ENCODE measurements at regions not wholly inside any gene's neighbourhood (a gene's known extent, or its start where the extent isn't known, plus 50 kb on each side); places are given as distances from the start of the nearest gene placed in this dataset.

- 86 to 92% methylated on average over 4 of the region's 4 CpGs for WGBS, 2 donors
- intact Hi-C loops (cut with DNase I): no loop called here
- no peak for TF ChIP-seq CTCF (IDR thresholded peaks at IDR 0.05)
- no peak for TF ChIP-seq POLR2A (IDR thresholded peaks at IDR 0.05)
- TF ChIP-seq EP300 (IDR thresholded peaks at IDR 0.05): no peak
- no peak for TF ChIP-seq POLR2AphosphoS5 (IDR thresholded peaks at IDR 0.05)
- Histone ChIP-seq H3K9me3 (no peaks in the 10 kb centered on the region), H3K4me3 (no peak overlapping the region), H3K4me1 (peaks cover 0 to 6% (median 0%) of the 10 kb centered on the region in 4 donors), H3K27ac (no peak overlapping the region), H3K27me3 (no peaks in the 10 kb centered on the region), H3K36me3 (no peaks in the 10 kb centered on the region)
- no peak for DNase-seq
These were observed 50.8 kb upstream of the TMEM108 start for GRCh38 chr3:132987396-132987795.

- no peaks in the 10 kb centered on the region for H3K36me3 ChIP-seq
- 89 to 90% methylated on average over 1 of the region's 1 CpG for WGBS, 2 donors
- intact Hi-C loops (cut with DNase I): no loop called here
- peaks cover 0 to 6% (median 0%) of the 10 kb centered on the region in 4 donors for H3K4me1 ChIP-seq
- TF ChIP-seq CTCF (IDR thresholded peaks at IDR 0.05) (no peak), POLR2AphosphoS5 (IDR thresholded peaks at IDR 0.05) (no peak), EP300 (IDR thresholded peaks at IDR 0.05) (no peak), POLR2A (IDR thresholded peaks at IDR 0.05) (no peak)
- no peak for DNase-seq
- no peak overlapping the region for H3K27ac ChIP-seq
- H3K9me3 ChIP-seq: peaks cover 0 to 7% (median 0%) of the 10 kb centered on the region in 4 donors
- H3K4me3 ChIP-seq: no peak overlapping the region
- H3K27me3 ChIP-seq: no peaks in the 10 kb centered on the region
These were observed 54.0 kb upstream of the TMEM108 start for GRCh38 chr3:132984181-132984580.

GRCh38 chr3:132983143-132983770, 54.9 kb upstream of the TMEM108 start:
- peaks cover 0 to 6% (median 0%) of the 10 kb centered on the region in 4 donors for H3K4me1 ChIP-seq
- TF ChIP-seq POLR2AphosphoS5 (IDR thresholded peaks at IDR 0.05): no peak
- TF ChIP-seq CTCF (IDR thresholded peaks at IDR 0.05): no peak
- TF ChIP-seq EP300 (IDR thresholded peaks at IDR 0.05): no peak
- no peak for TF ChIP-seq POLR2A (IDR thresholded peaks at IDR 0.05)
- H3K4me3 ChIP-seq: no peak overlapping the region
- H3K27me3 ChIP-seq: no peaks in the 10 kb centered on the region
- intact Hi-C loops (cut with DNase I): no loop called here
- peaks cover 0 to 7% (median 0%) of the 10 kb centered on the region in 4 donors for H3K9me3 ChIP-seq
- no peak overlapping the region for H3K27ac ChIP-seq
- no peaks in the 10 kb centered on the region for H3K36me3 ChIP-seq
- DNase-seq: no peak
- whole genome bisulfite sequencing, 2 donors: 64 to 67% methylated on average over 1 of the region's 1 CpG

GRCh38 chr3:132981719-132982118, 56.5 kb upstream of the TMEM108 start:
- no peaks in the 10 kb centered on the region for H3K36me3 ChIP-seq
- no peak for TF ChIP-seq EP300 (IDR thresholded peaks at IDR 0.05)
- no peak for TF ChIP-seq POLR2AphosphoS5 (IDR thresholded peaks at IDR 0.05)
- no peak for TF ChIP-seq POLR2A (IDR thresholded peaks at IDR 0.05)
- TF ChIP-seq CTCF (IDR thresholded peaks at IDR 0.05): no peak
- intact Hi-C loops (cut with DNase I): no loop called here
- no peak overlapping the region for H3K27ac ChIP-seq
- H3K27me3 ChIP-seq: no peaks in the 10 kb centered on the region
- 80 to 81% methylated on average over 1 of the region's 1 CpG for WGBS, 2 donors
- no peak for DNase-seq
- peaks cover 0 to 7% (median 0%) of the 10 kb centered on the region in 4 donors for H3K9me3 ChIP-seq
- no peak overlapping the region for H3K4me3 ChIP-seq
- peaks cover 0 to 6% (median 0%) of the 10 kb centered on the region in 4 donors for H3K4me1 ChIP-seq

GRCh38 chr3:132980102-132980501, 58.1 kb upstream of the TMEM108 start:
- no peak for DNase-seq
- intact Hi-C loops (cut with DNase I): no loop called here
- H3K9me3 ChIP-seq: peaks cover 0 to 7% (median 0%) of the 10 kb centered on the region in 4 donors
- no peaks in the 10 kb centered on the region for H3K27me3 ChIP-seq
- H3K27ac ChIP-seq: no peak overlapping the region
- WGBS, 2 donors: 78 to 89% methylated on average over 2 of the region's 2 CpGs
- no peak for TF ChIP-seq POLR2A (IDR thresholded peaks at IDR 0.05)
- TF ChIP-seq EP300 (IDR thresholded peaks at IDR 0.05): no peak
- no peak for TF ChIP-seq POLR2AphosphoS5 (IDR thresholded peaks at IDR 0.05)
- TF ChIP-seq CTCF (IDR thresholded peaks at IDR 0.05): no peak
- no peak overlapping the region for H3K4me3 ChIP-seq
- peaks cover 0 to 6% (median 0%) of the 10 kb centered on the region in 4 donors for H3K4me1 ChIP-seq
- H3K36me3 ChIP-seq: no peaks in the 10 kb centered on the region

All from sigmoid colon (tissue), 6 donors.